Thoracic aorta (tissue), 2 donors: ENCODE measurements at regions not wholly inside any gene's neighbourhood (a gene's known extent, or its start where the extent isn't known, plus 50 kb on each side); places are given as distances from the start of the nearest gene placed in this dataset.

Source experiments
- ATAC-seq: fragments of 150-250 bp; one replicate; pipeline ENCODE4 v1.8.0; 2017; ENCODE audit warnings: low read depth; ENCODE audit not compliant: insufficient number of reproducible peaks, low FRiP score
- DNase-seq: peaks from one replicate; pipeline ENCODE4 v3.0.0-alpha.2; 2020; ENCODE audit warnings: low spot score
- H3K27ac ChIP-seq, 2 donors: fragments of 200-600 bp; sonication (generic); 1 replicate in 1 of 2; 2 replicates in 1 of 2; pipeline ENCODE4 v1.5.1; 2016; ENCODE audit warnings: mild to moderate bottlenecking in 2 of 2, moderate library complexity in 2 of 2
- H3K27me3 ChIP-seq: fragments of 200-600 bp; sonication (generic); replicated peaks from 2 replicates; pipeline ENCODE4 v1.6.0; 2016; ENCODE audit warnings: mild to moderate bottlenecking; ENCODE audit not compliant: insufficient read depth
- H3K36me3 ChIP-seq: fragments of 200-600 bp; sonication (generic); one replicate; pipeline ENCODE4 v1.5.1; 2016
- H3K4me1 ChIP-seq, 2 donors: fragments of 200-600 bp; sonication (generic); 1 replicate in 1 of 2; 2 replicates in 1 of 2; pipeline versions ENCODE4 v1.5.1 to v1.6.0; 2016; ENCODE audit warnings: low read depth in 2 of 2, mild to moderate bottlenecking in 1 of 2; ENCODE audit not compliant: control insufficient read depth in 1 of 2
- H3K4me3 ChIP-seq: fragments of 200-600 bp; sonication (generic); 2 replicates; pipeline ENCODE4 v1.5.1; 2016; ENCODE audit warnings: mild to moderate bottlenecking
- H3K9me3 ChIP-seq: fragments of 200-600 bp; sonication (generic); 2 replicates; pipeline ENCODE4 v1.5.1; 2016
- CTCF ChIP-seq: fragments of 200-600 bp; sonication (generic); IDR thresholded peaks from one replicate; pipeline ENCODE4 v1.5.1; 2019; ENCODE audit warnings: antibody characterized with exemption

DNA sequence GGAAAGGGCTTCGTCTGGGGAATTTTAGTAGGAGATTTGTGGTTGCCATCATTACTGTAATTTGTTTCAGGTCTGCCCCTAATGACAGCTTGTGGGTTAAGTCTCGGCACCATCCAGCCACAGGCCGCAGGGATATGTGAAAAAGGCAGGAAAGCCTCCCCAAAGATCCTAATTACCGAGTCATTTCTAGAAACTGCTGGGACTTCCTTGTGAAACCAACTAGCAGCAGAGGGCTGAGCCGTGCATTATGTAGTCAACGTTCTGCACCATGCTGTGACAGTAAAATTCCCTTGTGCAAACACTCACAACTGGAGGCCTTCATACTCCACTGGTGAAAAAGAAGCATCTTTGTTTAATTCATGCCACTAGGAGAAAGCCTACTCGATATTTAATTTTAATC lies 230.3 kb downstream of the MPDZ start:
- ATAC-seq: no peak
- Histone ChIP-seq H3K9me3 (no peaks in the 10 kb centered on the region), H3K36me3 (no peaks in the 10 kb centered on the region), H3K27ac (no peak overlapping the region), H3K4me3 (no peak overlapping the region), H3K27me3 (no peaks in the 10 kb centered on the region), H3K4me1 (no peaks in the 10 kb centered on the region)
- no peak for DNase-seq
- no peak for TF ChIP-seq CTCF

GRCh38 chr9:13053504-13053903 lies 226.0 kb downstream of the MPDZ start:
- no peak for ATAC-seq
- no peak for TF ChIP-seq CTCF
- no peaks in the 10 kb centered on the region for H3K9me3 ChIP-seq

GRCh38 chr9:13054389-13054788 lies 225.1 kb downstream of the MPDZ start:
- H3K9me3 ChIP-seq: no peaks in the 10 kb centered on the region
- ATAC-seq (no peak), DNase-seq (no peak)
- no peaks in the 10 kb centered on the region for H3K36me3 ChIP-seq
- H3K4me3 ChIP-seq: no peak overlapping the region
- H3K4me1 ChIP-seq: no peaks in the 10 kb centered on the region
- TF ChIP-seq CTCF: no peak
- no peaks in the 10 kb centered on the region for H3K27me3 ChIP-seq
- H3K27ac ChIP-seq: no peak overlapping the region

More at GRCh38 chr9:13053504-13053903, 226.0 kb downstream of the MPDZ start:
- no peak for DNase-seq
- H3K4me1 ChIP-seq: no peaks in the 10 kb centered on the region
- no peak overlapping the region for H3K27ac ChIP-seq
- H3K27me3 ChIP-seq: no peaks in the 10 kb centered on the region
- no peak overlapping the region for H3K4me3 ChIP-seq
- no peaks in the 10 kb centered on the region for H3K36me3 ChIP-seq
